ENCODE measurements at regions not wholly inside any gene's neighbourhood (a gene's known extent, or its start where the extent isn't known, plus 50 kb on each side); places are given as distances from the start of the nearest gene placed in this dataset.

- H2BK12ac ChIP-seq (ENCODE audit: low read length in 2 of 2) = no peak overlapping the region
- H3K23ac ChIP-seq (ENCODE audit: low read length in 2 of 2) = no peak overlapping the region
- no peak overlapping the region for H3K4ac ChIP-seq (ENCODE audit: low read depth in 1 of 2, low read length in 2 of 2)
- H3K4me1 ChIP-seq (ENCODE audit: control insufficient read depth, insufficient read depth, low read depth, low read length) = no peaks in the 10 kb centered on the region
- no peaks in the 10 kb centered on the region for H3K9me3 ChIP-seq (ENCODE audit: control insufficient read depth, low read length)
- no peak overlapping the region for H4K8ac ChIP-seq (ENCODE audit: low read length)
- WGBS = 89% methylated on average over 6 of the region's 8 CpGs
- no peak overlapping the region for H3K4me2 ChIP-seq (ENCODE audit: low read length, poor library complexity, severe bottlenecking)
- H3K27ac ChIP-seq (ENCODE audit: low read length, poor library complexity, severe bottlenecking) = no peak overlapping the region
- no peak overlapping the region for H3K4me3 ChIP-seq (ENCODE audit: insufficient read depth in 1 of 2, low read depth in 1 of 2, low read length in 2 of 2)
- DNase-seq = no peak
- no peaks in the 10 kb centered on the region for H3K36me3 ChIP-seq (ENCODE audit: control insufficient read depth in 1 of 2, insufficient read depth in 2 of 2, low read depth in 1 of 2, low read length in 2 of 2)
- H2AK5ac ChIP-seq (ENCODE audit: low read length, severe bottlenecking) = no peak overlapping the region
- no peak overlapping the region for H2BK15ac ChIP-seq (ENCODE audit: low read depth, poor library complexity, severe bottlenecking)
- H4K91ac ChIP-seq (ENCODE audit: low read length) = no peak overlapping the region
- no peaks in the 10 kb centered on the region for H3K27me3 ChIP-seq (ENCODE audit: control insufficient read depth in 1 of 2, insufficient read depth in 1 of 2, low read length in 2 of 2)
- H2BK5ac ChIP-seq (ENCODE audit: low read depth, low read length, poor library complexity, severe bottlenecking) = no peak overlapping the region
- H2AFZ ChIP-seq (ENCODE audit: low read depth, low read length) = no peak overlapping the region
- H3K9ac ChIP-seq (ENCODE audit: low read length) = no peak overlapping the region
- no peak overlapping the region for H3K14ac ChIP-seq (ENCODE audit: low read length in 2 of 2)
- peaks cover 2% of the 10 kb centered on the region for H3K79me1 ChIP-seq (replicated peaks; ENCODE audit: low read length, poor library complexity, severe bottlenecking)
- no peak overlapping the region for H3K18ac ChIP-seq (ENCODE audit: low read depth in 1 of 2, low read length in 2 of 2)
- H2BK120ac ChIP-seq (ENCODE audit: low read depth, low read length) = no peak overlapping the region
These were observed 1084.2 kb downstream of the TUSC7 start for GRCh38 chr3:117793622-117794265.

- H3K9me3 ChIP-seq (ENCODE audit: control insufficient read depth, low read length) = no peaks in the 10 kb centered on the region
- H2BK5ac ChIP-seq (ENCODE audit: low read depth, low read length, poor library complexity, severe bottlenecking) = no peak overlapping the region
- H3K4me3 ChIP-seq (ENCODE audit: insufficient read depth in 1 of 2, low read depth in 1 of 2, low read length in 2 of 2) = no peak overlapping the region
- no peak overlapping the region for H2BK120ac ChIP-seq (ENCODE audit: low read depth, low read length)
- no peaks in the 10 kb centered on the region for H3K4me1 ChIP-seq (ENCODE audit: control insufficient read depth, insufficient read depth, low read depth, low read length)
- WGBS = 88% methylated on average over 3 of the region's 3 CpGs
- no peak overlapping the region for H3K4ac ChIP-seq (ENCODE audit: low read depth in 1 of 2, low read length in 2 of 2)
- no peak overlapping the region for H3K9ac ChIP-seq (ENCODE audit: low read length)
- H4K91ac ChIP-seq (ENCODE audit: low read length) = no peak overlapping the region
- no peaks in the 10 kb centered on the region for H3K27me3 ChIP-seq (ENCODE audit: control insufficient read depth in 1 of 2, insufficient read depth in 1 of 2, low read length in 2 of 2)
- no peak overlapping the region for H2AFZ ChIP-seq (ENCODE audit: low read depth, low read length)
- H3K14ac ChIP-seq (ENCODE audit: low read length in 2 of 2) = no peak overlapping the region
- H3K23ac ChIP-seq (ENCODE audit: low read length in 2 of 2) = no peak overlapping the region
- no peak overlapping the region for H2AK5ac ChIP-seq (ENCODE audit: low read length, severe bottlenecking)
- no peak overlapping the region for H3K18ac ChIP-seq (ENCODE audit: low read depth in 1 of 2, low read length in 2 of 2)
- H4K8ac ChIP-seq (ENCODE audit: low read length) = no peak overlapping the region
- no peak for DNase-seq
- H3K79me1 ChIP-seq (replicated peaks; ENCODE audit: low read length, poor library complexity, severe bottlenecking) = no peaks in the 10 kb centered on the region
- H3K4me2 ChIP-seq (ENCODE audit: low read length, poor library complexity, severe bottlenecking) = no peak overlapping the region
- H2BK12ac ChIP-seq (ENCODE audit: low read length in 2 of 2) = no peak overlapping the region
- H3K36me3 ChIP-seq (ENCODE audit: control insufficient read depth in 1 of 2, insufficient read depth in 2 of 2, low read depth in 1 of 2, low read length in 2 of 2) = no peaks in the 10 kb centered on the region
- H2BK15ac ChIP-seq (ENCODE audit: low read depth, poor library complexity, severe bottlenecking) = no peak overlapping the region
- H3K27ac ChIP-seq (ENCODE audit: low read length, poor library complexity, severe bottlenecking) = no peak overlapping the region
These were observed 1088.6 kb downstream of the TUSC7 start for GRCh38 chr3:117798221-117798620.

- Histone ChIP-seq H3K27me3 (ENCODE audit: control insufficient read depth in 1 of 2, insufficient read depth in 1 of 2, low read length in 2 of 2) (no peaks in the 10 kb centered on the region), H3K23ac (ENCODE audit: low read length in 2 of 2) (no peak overlapping the region), H2BK120ac (ENCODE audit: low read depth, low read length) (no peak overlapping the region), H2BK15ac (ENCODE audit: low read depth, poor library complexity, severe bottlenecking) (no peak overlapping the region), H3K18ac (ENCODE audit: low read depth in 1 of 2, low read length in 2 of 2) (no peak overlapping the region), H3K4me1 (ENCODE audit: control insufficient read depth, insufficient read depth, low read depth, low read length) (no peaks in the 10 kb centered on the region), H3K4me3 (ENCODE audit: insufficient read depth in 1 of 2, low read depth in 1 of 2, low read length in 2 of 2) (no peak overlapping the region), H2AK5ac (ENCODE audit: low read length, severe bottlenecking) (no peak overlapping the region), H3K14ac (ENCODE audit: low read length in 2 of 2) (no peak overlapping the region), H3K36me3 (ENCODE audit: control insufficient read depth in 1 of 2, insufficient read depth in 2 of 2, low read depth in 1 of 2, low read length in 2 of 2) (no peaks in the 10 kb centered on the region), H3K9me3 (ENCODE audit: control insufficient read depth, low read length) (no peaks in the 10 kb centered on the region), H3K27ac (ENCODE audit: low read length, poor library complexity, severe bottlenecking) (no peak overlapping the region), H3K79me1 (replicated peaks; ENCODE audit: low read length, poor library complexity, severe bottlenecking) (no peaks in the 10 kb centered on the region), H4K91ac (ENCODE audit: low read length) (no peak overlapping the region), H3K4me2 (ENCODE audit: low read length, poor library complexity, severe bottlenecking) (no peak overlapping the region), H2AFZ (ENCODE audit: low read depth, low read length) (no peak overlapping the region), H2BK5ac (ENCODE audit: low read depth, low read length, poor library complexity, severe bottlenecking) (no peak overlapping the region), H2BK12ac (ENCODE audit: low read length in 2 of 2) (no peak overlapping the region), H4K8ac (ENCODE audit: low read length) (no peak overlapping the region), H3K4ac (ENCODE audit: low read depth in 1 of 2, low read length in 2 of 2) (no peak overlapping the region), H3K9ac (ENCODE audit: low read length) (no peak overlapping the region)
- WGBS = 100% methylated on average over 1 of the region's 6 CpGs
- DNase-seq = no peak
These were observed 1089.3 kb downstream of the TUSC7 start for GRCh38 chr3:117798687-117799386.

- H3K4ac ChIP-seq (ENCODE audit: low read depth in 1 of 2, low read length in 2 of 2) = no peak overlapping the region
These were observed 1089.8 kb downstream of the TUSC7 start for GRCh38 chr3:117799387-117799735.

More at GRCh38 chr3:117799387-117799735, 1089.8 kb downstream of the TUSC7 start:
- Histone ChIP-seq H4K91ac (ENCODE audit: low read length) (no peak overlapping the region), H3K18ac (ENCODE audit: low read depth in 1 of 2, low read length in 2 of 2) (no peak overlapping the region), H2BK5ac (ENCODE audit: low read depth, low read length, poor library complexity, severe bottlenecking) (no peak overlapping the region), H3K36me3 (ENCODE audit: control insufficient read depth in 1 of 2, insufficient read depth in 2 of 2, low read depth in 1 of 2, low read length in 2 of 2) (no peaks in the 10 kb centered on the region), H3K27ac (ENCODE audit: low read length, poor library complexity, severe bottlenecking) (no peak overlapping the region), H3K9ac (ENCODE audit: low read length) (no peak overlapping the region), H2AK5ac (ENCODE audit: low read length, severe bottlenecking) (no peak overlapping the region), H3K79me1 (replicated peaks; ENCODE audit: low read length, poor library complexity, severe bottlenecking) (no peaks in the 10 kb centered on the region), H4K8ac (ENCODE audit: low read length) (no peak overlapping the region), H3K14ac (ENCODE audit: low read length in 2 of 2) (no peak overlapping the region), H3K4me2 (ENCODE audit: low read length, poor library complexity, severe bottlenecking) (no peak overlapping the region), H3K27me3 (ENCODE audit: control insufficient read depth in 1 of 2, insufficient read depth in 1 of 2, low read length in 2 of 2) (no peaks in the 10 kb centered on the region), H2BK120ac (ENCODE audit: low read depth, low read length) (no peak overlapping the region), H3K23ac (ENCODE audit: low read length in 2 of 2) (no peak overlapping the region), H2AFZ (ENCODE audit: low read depth, low read length) (no peak overlapping the region), H2BK12ac (ENCODE audit: low read length in 2 of 2) (no peak overlapping the region), H3K4me3 (ENCODE audit: insufficient read depth in 1 of 2, low read depth in 1 of 2, low read length in 2 of 2) (no peak overlapping the region), H3K4me1 (ENCODE audit: control insufficient read depth, insufficient read depth, low read depth, low read length) (no peaks in the 10 kb centered on the region), H3K9me3 (ENCODE audit: control insufficient read depth, low read length) (no peaks in the 10 kb centered on the region), H2BK15ac (ENCODE audit: low read depth, poor library complexity, severe bottlenecking) (no peak overlapping the region)
- 96% methylated on average over 2 of the region's 2 CpGs for WGBS
- DNase-seq = no peak

All from mesenchymal stem cell (in vitro differentiated cells and primary cell).